Adrenal gland (tissue), 9 donors: ENCODE measurements at regions not wholly inside any gene's neighbourhood (a gene's known extent, or its start where the extent isn't known, plus 50 kb on each side); places are given as distances from the start of the nearest gene placed in this dataset.

Experiments
- DNase-seq, 7 donors: peaks; one replicate each; pipeline ENCODE4 v3.0.0-alpha.2; 2019 to 2020
- H3K27ac ChIP-seq, 5 donors: fragments of 200-600 bp; sonication (generic) in 4 of 5; 1 replicate in 3 of 5; 2 replicates in 2 of 5; pipeline versions ENCODE4 v1.5.1 to v1.8.0; 2016 to 2020; ENCODE audit warnings: mild to moderate bottlenecking in 1 of 5
- H3K27me3 ChIP-seq: fragments of 200-600 bp; 2 replicates; pipeline ENCODE4 v1.8.0; 2021
- H3K36me3 ChIP-seq, 2 donors: fragments of 200-600 bp; replicated peaks in 1 of 2; 1 replicate in 1 of 2; 2 replicates in 1 of 2; pipeline versions ENCODE4 v1.5.1 to v1.8.0; 2018 to 2022
- H3K4me1 ChIP-seq, 2 donors: fragments of 200-600 bp; replicated peaks in 1 of 2; 1 replicate in 1 of 2; 2 replicates in 1 of 2; pipeline versions ENCODE4 v1.5.1 to v1.8.0; 2018 to 2021
- H3K4me3 ChIP-seq, 4 donors: fragments of 200-600 bp; sonication (generic) in 3 of 4; one replicate each; pipeline ENCODE4 v1.5.1; 2016 to 2018
- H3K9me3 ChIP-seq, 3 donors: fragments of 200-600 bp; sonication (generic) in 1 of 3; replicated peaks in 1 of 3; 1 replicate in 2 of 3; 2 replicates in 1 of 3; pipeline versions ENCODE4 v1.5.1 to v1.8.0; 2016 to 2021
- CTCF ChIP-seq, 6 experiments: fragments of 450-650 bp in 4 of 6; fragments of 200-600 bp in 2 of 6; sonication (generic) in 1 of 6; IDR thresholded peaks; 1 replicate in 5 of 6; 2 replicates in 1 of 6; pipeline versions ENCODE4 v1.5.1 to v1.8.0; 2016 to 2021; ENCODE audit warnings: antibody characterized with exemption in 6 of 6, mild to moderate bottlenecking in 2 of 6, moderate library complexity in 1 of 6
- POLR2A ChIP-seq, 2 donors: fragments of 450-650 bp; IDR thresholded peaks; one replicate each; pipeline ENCODE4 v1.6.1; 2017; ENCODE audit warnings: antibody characterized with exemption in 2 of 2, mild to moderate bottlenecking in 2 of 2, moderate library complexity in 1 of 2
- WGBS, 4 donors: extraction: QIAGEN DNeasy Blood & Tissue Kit in 2 of 4; methylation state at CpG; one replicate each; pipeline versions ENCODE4 v1.1.5 to v1.1.7; 2013 to 2017; 5-methylcytosine and 5-hydroxymethylcytosine counted together
- intact Hi-C, 2 donors: fragments of 100-400 bp; cut with DNase I; formaldehyde crosslinking; loops; one replicate each; pipeline versions ENCODE4 v1.14.1 to v1.15.0; 2022 to 2023
- donor health status: healthy with polysubstance abuse.
- donor health status: Bipolar disorder and iron deficiency.
- donor health status: DM: yes; HTN: yes; CAD: no.
- donor health status: DM: no; HTN: no; CAD: no.
- donor health status: DM: no; HTN: no; CAD: no.

GRCh38 chr3:182671541-182671940, 121.8 kb upstream of the ATP11B start:
- H3K27me3 ChIP-seq, result no peaks in the 10 kb centered on the region
- no peaks in the 10 kb centered on the region for H3K4me1 ChIP-seq
- no peaks in the 10 kb centered on the region for H3K36me3 ChIP-seq
- H3K27ac ChIP-seq, result no peak overlapping the region
- TF ChIP-seq CTCF (IDR thresholded peaks at IDR 0.05) (no peak), POLR2A (IDR thresholded peaks at IDR 0.05) (no peak)
- no peak for DNase-seq
- H3K9me3 ChIP-seq, result no peaks in the 10 kb centered on the region
- H3K4me3 ChIP-seq, result no peak overlapping the region
- WGBS, 4 donors, result 48 to 57% (median 52%) methylated on average over 2 of the region's 2 CpGs
- intact Hi-C loops, result no loop called here

- intact Hi-C loops, result no loop called here
- no peaks in the 10 kb centered on the region for H3K9me3 ChIP-seq
- H3K4me1 ChIP-seq, result no peaks in the 10 kb centered on the region
- 60 to 71% (median 65%) methylated on average over 5 of the region's 5 CpGs for WGBS, 4 donors
- no peak for DNase-seq
- TF ChIP-seq CTCF (IDR thresholded peaks at IDR 0.05) (no peak), POLR2A (IDR thresholded peaks at IDR 0.05) (no peak)
- no peaks in the 10 kb centered on the region for H3K27me3 ChIP-seq
- no peak overlapping the region for H3K27ac ChIP-seq
- H3K4me3 ChIP-seq, result no peak overlapping the region
- no peaks in the 10 kb centered on the region for H3K36me3 ChIP-seq
Observed at GRCh38 chr3:182671942-182672341, 121.4 kb upstream of the ATP11B start.

GRCh38 chr3:182673336-182673735, 120.0 kb upstream of the ATP11B start:
- Histone ChIP-seq H3K4me3 (no peak overlapping the region), H3K9me3 (no peaks in the 10 kb centered on the region), H3K4me1 (no peaks in the 10 kb centered on the region), H3K36me3 (no peaks in the 10 kb centered on the region), H3K27me3 (no peaks in the 10 kb centered on the region), H3K27ac (no peak overlapping the region)
- intact Hi-C loops, result no loop called here
- TF ChIP-seq CTCF (IDR thresholded peaks at IDR 0.05), result no peak
- no peak for DNase-seq
- WGBS, 4 donors, result 59 to 73% (median 62%) methylated on average over 3 of the region's 3 CpGs

DNA sequence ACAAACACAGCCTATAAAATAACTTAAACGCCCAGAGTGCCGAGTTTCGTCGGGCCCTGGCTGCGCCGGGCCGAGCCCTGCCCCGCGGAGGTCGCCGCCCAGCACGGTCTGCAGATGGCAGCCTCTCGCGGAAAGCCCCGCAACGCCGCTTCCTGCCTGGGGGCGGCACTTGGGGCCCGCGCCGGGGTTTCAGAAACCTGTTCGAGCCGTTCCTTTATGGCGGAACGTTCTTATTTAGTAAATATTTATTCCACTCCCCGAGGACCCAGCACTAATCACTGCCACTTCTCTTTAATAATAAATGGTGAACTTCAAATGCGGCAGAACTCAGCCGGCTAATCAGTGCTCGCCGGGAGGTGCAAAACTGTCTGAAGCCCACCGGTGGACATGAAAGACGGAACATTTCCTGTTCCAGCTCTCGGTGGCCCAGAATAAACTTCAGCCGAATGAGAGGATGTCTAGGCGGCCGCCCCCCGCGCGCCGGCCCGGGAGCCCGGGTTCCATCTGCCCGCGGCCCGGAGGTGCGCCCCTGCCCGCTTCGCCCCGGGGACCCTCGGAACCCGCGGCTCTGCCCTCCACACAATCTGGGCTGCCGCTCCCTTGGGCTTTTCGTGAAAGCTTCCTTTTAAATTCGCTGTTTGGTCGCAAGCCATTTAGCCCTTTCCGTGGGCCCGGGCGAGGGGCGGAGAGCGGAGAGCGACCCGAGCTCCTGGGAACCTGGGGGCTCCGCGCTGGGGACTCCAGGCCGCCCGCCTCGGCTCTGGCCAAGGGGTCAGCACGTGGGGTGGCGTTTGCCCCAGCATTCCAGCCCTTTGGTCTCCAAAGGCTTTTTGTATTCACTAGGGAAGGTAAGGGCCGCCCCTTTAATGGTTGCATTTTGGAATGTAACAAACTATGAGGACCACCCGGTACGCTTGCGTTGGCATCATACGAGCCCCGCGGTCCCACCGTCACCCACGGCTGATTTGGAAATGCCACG, 110.8 kb upstream of the ATP11B start:
- peaks cover 9 to 16% of the 10 kb centered on the region in 2 donors for H3K4me1 ChIP-seq
- TF ChIP-seq POLR2A (IDR thresholded peaks at IDR 0.05) (no peak), CTCF (IDR thresholded peaks at IDR 0.05) (no peak)
- DNase-seq, result peak in 2 of 7 donors; percentile 6 to 26
- H3K27ac ChIP-seq, result no peak overlapping the region
- peaks cover 33% of the 10 kb centered on the region for H3K27me3 ChIP-seq
- H3K9me3 ChIP-seq, result no peaks in the 10 kb centered on the region
- H3K36me3 ChIP-seq, result no peaks in the 10 kb centered on the region
- WGBS, 4 donors, result 1 to 5% (median 3%) methylated on average over 59 to 80 of the region's 80 CpGs
- peak overlapping the region in 2 of 4 donors; percentile 18 to 55 for H3K4me3 ChIP-seq
- intact Hi-C loops, result no loop called here
